Adrenal gland (tissue), 9 donors: ENCODE measurements at regions not wholly inside any gene's neighbourhood (a gene's known extent, or its start where the extent isn't known, plus 50 kb on each side); places are given as distances from the start of the nearest gene placed in this dataset.

Source experiments
- DNase-seq, 7 donors: peaks; one replicate each; pipeline ENCODE4 v3.0.0-alpha.2; 2019 to 2020
- H3K27ac ChIP-seq, 5 donors: fragments of 200-600 bp; sonication (generic) in 4 of 5; 1 replicate in 3 of 5; 2 replicates in 2 of 5; pipeline versions ENCODE4 v1.5.1 to v1.8.0; 2016 to 2020; ENCODE audit warnings: mild to moderate bottlenecking in 1 of 5
- H3K27me3 ChIP-seq: fragments of 200-600 bp; 2 replicates; pipeline ENCODE4 v1.8.0; 2021
- H3K36me3 ChIP-seq, 2 donors: fragments of 200-600 bp; replicated peaks in 1 of 2; 1 replicate in 1 of 2; 2 replicates in 1 of 2; pipeline versions ENCODE4 v1.5.1 to v1.8.0; 2018 to 2022
- H3K4me1 ChIP-seq, 2 donors: fragments of 200-600 bp; replicated peaks in 1 of 2; 1 replicate in 1 of 2; 2 replicates in 1 of 2; pipeline versions ENCODE4 v1.5.1 to v1.8.0; 2018 to 2021
- H3K4me3 ChIP-seq, 4 donors: fragments of 200-600 bp; sonication (generic) in 3 of 4; one replicate each; pipeline ENCODE4 v1.5.1; 2016 to 2018
- H3K9me3 ChIP-seq, 3 donors: fragments of 200-600 bp; sonication (generic) in 1 of 3; replicated peaks in 1 of 3; 1 replicate in 2 of 3; 2 replicates in 1 of 3; pipeline versions ENCODE4 v1.5.1 to v1.8.0; 2016 to 2021
- CTCF ChIP-seq, 6 experiments: fragments of 450-650 bp in 4 of 6; fragments of 200-600 bp in 2 of 6; sonication (generic) in 1 of 6; IDR thresholded peaks; 1 replicate in 5 of 6; 2 replicates in 1 of 6; pipeline versions ENCODE4 v1.5.1 to v1.8.0; 2016 to 2021; ENCODE audit warnings: antibody characterized with exemption in 6 of 6, mild to moderate bottlenecking in 2 of 6, moderate library complexity in 1 of 6
- POLR2A ChIP-seq, 2 donors: fragments of 450-650 bp; IDR thresholded peaks; one replicate each; pipeline ENCODE4 v1.6.1; 2017; ENCODE audit warnings: antibody characterized with exemption in 2 of 2, mild to moderate bottlenecking in 2 of 2, moderate library complexity in 1 of 2
- WGBS, 4 donors: extraction: QIAGEN DNeasy Blood & Tissue Kit in 2 of 4; methylation state at CpG; one replicate each; pipeline versions ENCODE4 v1.1.5 to v1.1.7; 2013 to 2017; 5-methylcytosine and 5-hydroxymethylcytosine counted together
- intact Hi-C, 2 donors: fragments of 100-400 bp; cut with DNase I; formaldehyde crosslinking; loops; one replicate each; pipeline versions ENCODE4 v1.14.1 to v1.15.0; 2022 to 2023
- donor health status: healthy with polysubstance abuse.
- donor health status: Bipolar disorder and iron deficiency.
- donor health status: DM: yes; HTN: yes; CAD: no.
- donor health status: DM: no; HTN: no; CAD: no.
- donor health status: DM: no; HTN: no; CAD: no.

GRCh38 chr3:23105048-23105447 is 98.1 kb upstream of the UBE2E2 start:
- H3K27ac ChIP-seq, result no peak overlapping the region
- no peak for DNase-seq
- H3K4me3 ChIP-seq, result no peak overlapping the region
- no peaks in the 10 kb centered on the region for H3K9me3 ChIP-seq
- H3K4me1 ChIP-seq, result no peaks in the 10 kb centered on the region
- no peaks in the 10 kb centered on the region for H3K27me3 ChIP-seq
- no peaks in the 10 kb centered on the region for H3K36me3 ChIP-seq
- intact Hi-C loops, result no loop called here
- TF ChIP-seq POLR2A (IDR thresholded peaks at IDR 0.05), result no peak
- no peak for TF ChIP-seq CTCF (IDR thresholded peaks at IDR 0.05)

GRCh38 chr3:23106666-23107065 is 96.5 kb upstream of the UBE2E2 start:
- intact Hi-C loops, result no loop called here
- TF ChIP-seq POLR2A (IDR thresholded peaks at IDR 0.05), result no peak
- H3K4me3 ChIP-seq, result no peak overlapping the region
- H3K27ac ChIP-seq, result no peak overlapping the region
- no peak for DNase-seq
- H3K9me3 ChIP-seq, result no peaks in the 10 kb centered on the region
- 88 to 94% (median 89%) methylated on average over 3 of the region's 3 CpGs for WGBS, 4 donors
- no peaks in the 10 kb centered on the region for H3K36me3 ChIP-seq
- H3K4me1 ChIP-seq, result no peaks in the 10 kb centered on the region
- no peaks in the 10 kb centered on the region for H3K27me3 ChIP-seq

- intact Hi-C loops, result no loop called here
- Histone ChIP-seq H3K4me1 (no peaks in the 10 kb centered on the region), H3K4me3 (no peak overlapping the region), H3K27me3 (no peaks in the 10 kb centered on the region), H3K36me3 (no peaks in the 10 kb centered on the region), H3K9me3 (no peaks in the 10 kb centered on the region), H3K27ac (no peak overlapping the region)
- no peak for DNase-seq
- TF ChIP-seq CTCF (IDR thresholded peaks at IDR 0.05) (no peak), POLR2A (IDR thresholded peaks at IDR 0.05) (no peak)
These were observed 95.9 kb upstream of the UBE2E2 start for GRCh38 chr3:23107221-23107620.

- TF ChIP-seq POLR2A (IDR thresholded peaks at IDR 0.05) (no peak), CTCF (IDR thresholded peaks at IDR 0.05) (no peak)
- no peak overlapping the region for H3K27ac ChIP-seq
- H3K36me3 ChIP-seq, result no peaks in the 10 kb centered on the region
- 66 to 77% (median 76%) methylated on average over 3 of the region's 3 CpGs for WGBS, 4 donors
- H3K4me1 ChIP-seq, result no peaks in the 10 kb centered on the region
- H3K4me3 ChIP-seq, result no peak overlapping the region
- no peaks in the 10 kb centered on the region for H3K9me3 ChIP-seq
- no peak for DNase-seq
- H3K27me3 ChIP-seq, result no peaks in the 10 kb centered on the region
- intact Hi-C loops, result no loop called here
These were observed 94.6 kb upstream of the UBE2E2 start for GRCh38 chr3:23108451-23109057.

- no peaks in the 10 kb centered on the region for H3K36me3 ChIP-seq
- H3K27ac ChIP-seq, result no peak overlapping the region
- no peak overlapping the region for H3K4me3 ChIP-seq
- DNase-seq, result no peak
- intact Hi-C loops, result no loop called here
- no peaks in the 10 kb centered on the region for H3K27me3 ChIP-seq
- H3K4me1 ChIP-seq, result no peaks in the 10 kb centered on the region
- 87 to 90% (median 89%) methylated on average over 6 of the region's 6 CpGs for WGBS, 4 donors
- TF ChIP-seq CTCF (IDR thresholded peaks at IDR 0.05) (no peak), POLR2A (IDR thresholded peaks at IDR 0.05) (no peak)
- no peaks in the 10 kb centered on the region for H3K9me3 ChIP-seq
These were observed 91.8 kb upstream of the UBE2E2 start for GRCh38 chr3:23111286-23111685.
